Breast epithelium (tissue), 3 donors: ENCODE measurements at regions not wholly inside any gene's neighbourhood (a gene's known extent, or its start where the extent isn't known, plus 50 kb on each side); places are given as distances from the start of the nearest gene placed in this dataset.

Experiments used
- POLR2A ChIP-seq: fragments of 450-650 bp; IDR thresholded peaks from one replicate; pipeline ENCODE4 v1.6.1; 2016; ENCODE audit warnings: antibody characterized with exemption, mild to moderate bottlenecking, moderate library complexity
- TF ChIP-seq, protein P1 (sequence below), 3 donors: fragments of 450-650 bp; IDR thresholded peaks; one replicate each; pipeline ENCODE4 v1.5.1; 2016 to 2017; ENCODE audit warnings: antibody characterized with exemption in 3 of 3, mild to moderate bottlenecking in 3 of 3, moderate library complexity in 3 of 3

DNA sequence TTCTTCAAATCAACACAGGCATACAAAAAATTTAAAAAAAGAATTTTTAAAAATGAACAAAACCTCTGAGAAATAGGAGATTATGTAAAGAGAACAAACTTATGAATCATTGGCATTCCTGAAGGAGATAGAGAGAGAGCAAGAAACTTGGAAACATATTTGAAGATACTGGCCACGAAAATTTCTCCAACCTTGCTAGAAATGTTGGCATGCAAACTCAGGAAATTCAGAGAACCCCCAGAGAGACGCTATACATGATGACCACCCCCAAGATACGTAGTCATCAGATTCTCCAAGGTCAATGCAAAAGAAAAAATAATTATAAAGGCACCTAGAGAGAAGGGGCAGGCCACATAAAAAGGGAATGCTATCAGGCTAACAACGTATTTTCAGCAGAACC lies 472.5 kb downstream of the MTRR start:
- TF ChIP-seq, protein P1, sequence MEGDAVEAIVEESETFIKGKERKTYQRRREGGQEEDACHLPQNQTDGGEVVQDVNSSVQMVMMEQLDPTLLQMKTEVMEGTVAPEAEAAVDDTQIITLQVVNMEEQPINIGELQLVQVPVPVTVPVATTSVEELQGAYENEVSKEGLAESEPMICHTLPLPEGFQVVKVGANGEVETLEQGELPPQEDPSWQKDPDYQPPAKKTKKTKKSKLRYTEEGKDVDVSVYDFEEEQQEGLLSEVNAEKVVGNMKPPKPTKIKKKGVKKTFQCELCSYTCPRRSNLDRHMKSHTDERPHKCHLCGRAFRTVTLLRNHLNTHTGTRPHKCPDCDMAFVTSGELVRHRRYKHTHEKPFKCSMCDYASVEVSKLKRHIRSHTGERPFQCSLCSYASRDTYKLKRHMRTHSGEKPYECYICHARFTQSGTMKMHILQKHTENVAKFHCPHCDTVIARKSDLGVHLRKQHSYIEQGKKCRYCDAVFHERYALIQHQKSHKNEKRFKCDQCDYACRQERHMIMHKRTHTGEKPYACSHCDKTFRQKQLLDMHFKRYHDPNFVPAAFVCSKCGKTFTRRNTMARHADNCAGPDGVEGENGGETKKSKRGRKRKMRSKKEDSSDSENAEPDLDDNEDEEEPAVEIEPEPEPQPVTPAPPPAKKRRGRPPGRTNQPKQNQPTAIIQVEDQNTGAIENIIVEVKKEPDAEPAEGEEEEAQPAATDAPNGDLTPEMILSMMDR (IDR thresholded peaks at IDR 0.05): no peak
- TF ChIP-seq POLR2A: no peak
